ENCODE measurements at regions not wholly inside any gene's neighbourhood (a gene's known extent, or its start where the extent isn't known, plus 50 kb on each side); places are given as distances from the start of the nearest gene placed in this dataset.

DNA sequence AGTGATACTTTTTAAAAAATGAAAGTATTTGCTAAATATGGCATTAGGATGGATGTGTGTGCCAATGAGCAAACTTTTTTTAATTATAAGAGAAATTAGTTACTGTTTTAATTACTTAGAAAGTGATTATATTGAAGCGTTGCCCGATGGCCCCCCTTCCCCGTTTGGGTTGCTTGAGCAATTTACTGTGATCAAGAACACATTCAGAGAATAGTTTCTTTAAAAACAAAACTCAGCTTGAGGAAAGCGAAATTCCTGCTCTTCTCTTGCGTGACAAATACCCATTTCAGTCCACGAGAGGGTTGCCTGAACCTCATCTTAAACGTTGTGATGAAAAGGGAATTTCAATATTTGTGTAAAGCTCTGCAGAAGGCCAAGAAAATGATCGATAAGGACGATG is 234.1 kb downstream of the GATA3 start:
- peak; percentile 49 to 61 for DNase-seq
- no peak overlapping the region for H3K4me3 ChIP-seq (replicated peaks in 1 of 3)
- no peaks in the 10 kb centered on the region for H3K9me3 ChIP-seq
- H3K4me1 ChIP-seq = peaks cover 5 to 17% of the 10 kb centered on the region in 2 donors
- 31 to 45% methylated on average over 9 of the region's 9 CpGs for WGBS, 2 donors
- H3K27me3 ChIP-seq = no peaks in the 10 kb centered on the region
- peak overlapping the region; percentile 14 to 42 (median 37) for H3K27ac ChIP-seq
- no peaks in the 10 kb centered on the region for H3K36me3 ChIP-seq
- intact Hi-C loops (cut with DNase I) = no loop called here
- no peak for TF ChIP-seq POLR2A (IDR thresholded peaks at IDR 0.05)
- TF ChIP-seq, protein P1, sequence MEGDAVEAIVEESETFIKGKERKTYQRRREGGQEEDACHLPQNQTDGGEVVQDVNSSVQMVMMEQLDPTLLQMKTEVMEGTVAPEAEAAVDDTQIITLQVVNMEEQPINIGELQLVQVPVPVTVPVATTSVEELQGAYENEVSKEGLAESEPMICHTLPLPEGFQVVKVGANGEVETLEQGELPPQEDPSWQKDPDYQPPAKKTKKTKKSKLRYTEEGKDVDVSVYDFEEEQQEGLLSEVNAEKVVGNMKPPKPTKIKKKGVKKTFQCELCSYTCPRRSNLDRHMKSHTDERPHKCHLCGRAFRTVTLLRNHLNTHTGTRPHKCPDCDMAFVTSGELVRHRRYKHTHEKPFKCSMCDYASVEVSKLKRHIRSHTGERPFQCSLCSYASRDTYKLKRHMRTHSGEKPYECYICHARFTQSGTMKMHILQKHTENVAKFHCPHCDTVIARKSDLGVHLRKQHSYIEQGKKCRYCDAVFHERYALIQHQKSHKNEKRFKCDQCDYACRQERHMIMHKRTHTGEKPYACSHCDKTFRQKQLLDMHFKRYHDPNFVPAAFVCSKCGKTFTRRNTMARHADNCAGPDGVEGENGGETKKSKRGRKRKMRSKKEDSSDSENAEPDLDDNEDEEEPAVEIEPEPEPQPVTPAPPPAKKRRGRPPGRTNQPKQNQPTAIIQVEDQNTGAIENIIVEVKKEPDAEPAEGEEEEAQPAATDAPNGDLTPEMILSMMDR (IDR thresholded peaks at IDR 0.05) = peak in 2 of 6 experiments; percentile 28 to 31

DNA sequence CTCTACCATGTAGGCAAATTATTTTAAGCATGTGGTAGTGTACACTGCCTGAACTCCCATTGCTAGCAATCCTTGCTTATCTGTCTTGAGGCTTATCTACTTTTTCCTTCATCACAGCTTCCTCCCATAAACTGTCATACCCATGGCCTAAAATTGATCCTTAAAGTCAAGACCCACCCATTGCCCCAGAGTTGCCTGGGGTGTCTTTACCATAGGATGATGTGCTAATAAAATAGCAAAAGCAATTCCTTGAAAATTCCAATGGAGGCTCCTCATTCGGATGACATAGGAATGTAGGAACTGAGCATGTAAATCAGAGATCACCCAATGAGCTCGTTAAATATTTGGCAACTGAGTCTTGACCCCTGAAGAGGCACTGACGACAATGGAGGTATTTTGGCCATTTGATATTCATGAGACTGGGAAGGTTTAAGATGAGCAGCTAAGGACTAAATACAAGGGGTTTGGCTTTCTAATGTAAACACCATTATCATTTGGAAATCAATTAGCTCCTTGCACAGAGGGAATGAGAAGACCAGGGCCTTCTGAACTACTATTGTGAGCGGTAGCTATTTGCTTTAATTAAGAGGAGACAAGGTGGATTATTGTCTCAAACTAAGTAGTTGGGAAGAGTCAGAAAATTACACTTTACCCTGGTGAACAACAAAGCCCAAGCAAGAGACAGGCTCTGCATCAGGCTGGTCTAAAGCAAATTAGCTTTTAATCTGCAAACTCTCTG is 234.9 kb downstream of the GATA3 start:
- intact Hi-C loops (cut with DNase I) = no loop called here

DNA sequence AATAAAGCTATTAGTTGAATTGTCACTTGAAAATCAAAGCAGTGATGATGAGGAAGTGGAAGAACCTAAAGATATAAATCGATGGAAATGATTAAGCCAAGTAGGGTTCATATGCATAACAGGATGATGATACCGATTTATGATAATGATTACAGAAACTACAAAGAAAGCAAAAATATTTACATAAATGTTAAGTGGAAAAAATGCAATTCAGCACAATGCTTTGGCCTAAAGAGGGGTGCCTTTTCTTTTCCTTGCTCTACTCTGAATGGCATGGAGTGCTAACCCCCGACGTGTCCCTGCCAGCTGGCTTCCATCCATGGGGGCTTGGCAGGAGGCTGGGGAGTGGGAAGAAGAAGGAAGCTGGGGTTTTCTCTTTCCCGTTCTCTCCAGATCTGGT is 240.3 kb downstream of the GATA3 start:
- intact Hi-C loops (cut with DNase I) = no loop called here
- no peaks in the 10 kb centered on the region for H3K27me3 ChIP-seq
- no peak overlapping the region for H3K4me3 ChIP-seq (replicated peaks in 1 of 3)
- H3K36me3 ChIP-seq = no peaks in the 10 kb centered on the region
- DNase-seq = no peak
- H3K9me3 ChIP-seq = no peaks in the 10 kb centered on the region
- H3K27ac ChIP-seq = no peak overlapping the region
- TF ChIP-seq, protein P1 (IDR thresholded peaks at IDR 0.05) = no peak
- no peak for TF ChIP-seq POLR2A (IDR thresholded peaks at IDR 0.05)
- WGBS, 2 donors = 79 to 87% methylated on average over 5 of the region's 5 CpGs
- no peaks in the 10 kb centered on the region for H3K4me1 ChIP-seq

More for the DNA sequence above, 234.9 kb downstream of the GATA3 start:
- Histone ChIP-seq H3K4me3 (replicated peaks in 1 of 3) (no peak overlapping the region), H3K27ac (peak overlapping the region; percentile 14 to 42 (median 37)), H3K27me3 (no peaks in the 10 kb centered on the region), H3K9me3 (no peaks in the 10 kb centered on the region), H3K36me3 (no peaks in the 10 kb centered on the region), H3K4me1 (peaks cover 5 to 17% of the 10 kb centered on the region in 2 donors)
- WGBS, 2 donors = 68 to 85% methylated on average over 4 of the region's 4 CpGs
- no peak for DNase-seq
- TF ChIP-seq, protein P1 (IDR thresholded peaks at IDR 0.05) = no peak
- no peak for TF ChIP-seq POLR2A (IDR thresholded peaks at IDR 0.05)

DNA sequence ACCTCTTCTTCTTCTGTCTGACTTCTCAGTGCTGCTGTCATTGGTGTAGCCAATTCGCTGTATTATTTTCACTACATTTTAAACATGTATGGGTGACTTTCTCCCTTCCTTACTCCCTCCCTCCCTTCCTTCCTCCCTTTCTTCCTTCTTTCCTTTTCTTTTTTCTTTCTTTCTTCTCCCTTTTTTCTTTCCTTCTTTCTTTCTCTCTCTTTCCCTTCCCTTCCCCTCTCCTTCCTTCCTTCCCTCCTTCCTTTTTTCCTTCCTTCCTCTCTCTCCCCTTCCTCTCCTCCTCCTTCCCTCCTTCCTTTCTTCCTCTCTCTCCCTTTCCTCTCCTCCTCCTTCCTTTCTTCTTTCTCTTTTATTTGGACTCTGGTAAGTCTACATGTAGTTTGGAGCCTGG is 240.8 kb downstream of the GATA3 start:
- Histone ChIP-seq H3K27me3 (no peaks in the 10 kb centered on the region), H3K27ac (no peak overlapping the region), H3K36me3 (no peaks in the 10 kb centered on the region), H3K4me1 (no peaks in the 10 kb centered on the region), H3K4me3 (replicated peaks in 1 of 3) (no peak overlapping the region), H3K9me3 (no peaks in the 10 kb centered on the region)
- WGBS, 2 donors = 94 to 95% methylated on average over 1 of the region's 1 CpG
- no peak for DNase-seq
- TF ChIP-seq, protein P1 (IDR thresholded peaks at IDR 0.05) = no peak
- TF ChIP-seq POLR2A (IDR thresholded peaks at IDR 0.05) = no peak
- intact Hi-C loops (cut with DNase I) = no loop called here

DNA sequence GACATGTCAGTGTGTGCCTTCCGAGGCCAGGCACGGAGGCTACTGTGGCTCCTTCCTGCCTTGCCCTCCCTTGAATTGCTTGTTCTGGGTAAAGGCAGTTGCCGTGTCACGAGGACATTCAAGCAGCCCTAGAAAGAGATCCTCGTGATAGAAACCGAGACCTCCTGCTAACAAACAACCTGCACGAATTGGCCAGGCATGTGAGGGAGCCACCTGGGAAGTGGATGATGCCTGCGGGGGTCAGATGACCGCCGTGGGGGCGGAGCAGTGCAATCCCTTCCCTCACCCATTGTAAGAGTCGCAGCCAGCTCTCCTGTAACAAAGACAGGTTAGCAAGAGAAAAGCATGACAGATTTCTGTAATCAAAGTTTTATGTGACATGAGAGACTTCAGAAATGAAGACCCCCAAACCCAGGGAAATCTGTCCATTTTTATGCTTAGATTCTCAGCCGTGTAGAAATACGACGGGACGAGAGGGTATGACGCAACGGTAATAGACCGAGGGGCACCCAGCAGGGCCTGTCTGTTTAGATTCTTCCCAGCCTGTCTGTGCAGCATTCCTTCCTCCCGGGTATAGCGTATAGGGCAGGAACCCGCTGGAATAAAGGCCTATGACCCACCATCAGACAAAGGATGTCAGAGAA is 241.7 kb downstream of the GATA3 start:
- Histone ChIP-seq H3K36me3 (no peaks in the 10 kb centered on the region), H3K4me3 (replicated peaks in 1 of 3) (no peak overlapping the region), H3K27ac (no peak overlapping the region), H3K27me3 (no peaks in the 10 kb centered on the region), H3K9me3 (no peaks in the 10 kb centered on the region), H3K4me1 (no peaks in the 10 kb centered on the region)
- intact Hi-C loops (cut with DNase I) = no loop called here
- whole genome bisulfite sequencing, 2 donors = 69 to 73% methylated on average over 18 to 21 of the region's 22 CpGs
- TF ChIP-seq POLR2A (IDR thresholded peaks at IDR 0.05) = no peak
- TF ChIP-seq, protein P1 (IDR thresholded peaks at IDR 0.05) = no peak
- DNase-seq = no peak

All from thyroid gland (tissue), 4 donors.